Effector memory CD4-positive, alpha-beta T cell (primary cell): ENCODE measurements at regions not wholly inside any gene's neighbourhood (a gene's known extent, or its start where the extent isn't known, plus 50 kb on each side); places are given as distances from the start of the nearest gene placed in this dataset.
"Not testable (repeated sequence)": the region's sequence is repeated elsewhere in the genome, so short reads cannot be mapped to it uniquely, and the experiment has no call there.

Source experiments
- DNase-seq, 3 donors: peaks; one replicate each; pipeline ENCODE4 v3.0.0-alpha.2; 2020
- H3K27ac ChIP-seq: 2 replicates; pipeline ENCODE4 v1.7.0; 2013; ENCODE audit warnings: mild to moderate bottlenecking, low read length, moderate library complexity; ENCODE audit not compliant: insufficient read depth, poor library complexity, severe bottlenecking
- H3K27me3 ChIP-seq: replicated peaks from 2 replicates; pipeline ENCODE4 v1.7.0; 2013; ENCODE audit warnings: mild to moderate bottlenecking, low read length; ENCODE audit not compliant: insufficient read depth, control insufficient read depth, poor library complexity, severe bottlenecking
- H3K36me3 ChIP-seq: 2 replicates; pipeline ENCODE4 v1.7.0; 2013; ENCODE audit warnings: mild to moderate bottlenecking, low read length, moderate library complexity; ENCODE audit not compliant: control insufficient read depth, insufficient read depth
- H3K4me1 ChIP-seq: 2 replicates; pipeline ENCODE4 v1.7.0; 2013; ENCODE audit warnings: low read length, mild to moderate bottlenecking; ENCODE audit not compliant: control insufficient read depth, insufficient read depth, poor library complexity, severe bottlenecking
- H3K4me3 ChIP-seq: 2 replicates; pipeline ENCODE4 v1.7.0; 2013; ENCODE audit warnings: low read length, low read depth, mild to moderate bottlenecking; ENCODE audit not compliant: insufficient read depth, poor library complexity, severe bottlenecking
- H3K9me3 ChIP-seq: 2 replicates; pipeline ENCODE4 v1.7.0; 2013; ENCODE audit warnings: mild to moderate bottlenecking, low read length, moderate library complexity; ENCODE audit not compliant: control insufficient read depth

DNA sequence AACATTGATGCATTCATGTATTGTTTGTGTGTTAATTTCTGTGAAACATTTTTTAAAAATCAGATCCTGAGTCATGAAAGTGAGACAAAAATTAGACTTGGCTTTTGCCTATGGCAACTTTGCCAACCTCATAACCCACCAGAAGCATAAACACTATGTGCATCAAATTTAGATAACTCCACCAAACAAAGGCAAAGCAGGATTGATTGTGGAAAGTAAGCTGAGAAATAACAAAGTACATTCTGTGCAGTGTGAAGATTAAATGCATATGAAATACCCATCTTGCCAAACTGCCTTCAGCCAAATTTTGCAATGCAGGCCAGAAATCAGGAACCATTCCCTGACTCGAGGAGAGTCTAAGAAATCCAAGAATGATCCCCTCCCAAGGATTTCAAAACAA lies 493.4 kb downstream of the AJAP1 start:
- H3K27me3 ChIP-seq = no peaks in the 10 kb centered on the region
- no peaks in the 10 kb centered on the region for H3K9me3 ChIP-seq
- DNase-seq = no peak

DNA sequence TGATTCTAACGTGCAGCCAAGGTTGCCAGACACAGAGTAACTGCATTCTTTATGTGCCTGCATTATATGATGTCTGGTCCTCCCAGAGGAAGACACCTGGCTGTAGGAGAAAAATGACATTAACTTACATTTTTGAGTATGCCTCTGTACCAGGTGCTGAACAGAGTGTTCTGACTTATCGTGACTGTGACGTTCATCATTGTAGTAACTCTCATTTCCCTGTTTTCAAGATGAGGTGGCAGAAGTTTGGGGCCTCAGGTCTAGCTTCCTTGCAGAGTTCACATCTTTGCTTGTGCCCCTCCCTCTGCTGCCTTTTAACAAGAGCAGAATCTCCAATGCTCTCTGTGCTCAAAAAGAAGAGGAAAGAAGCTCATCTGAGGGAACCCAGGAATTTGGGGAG lies 488.0 kb downstream of the AJAP1 start:
- Histone ChIP-seq H3K9me3 (no peaks in the 10 kb centered on the region), H3K36me3 (no peaks in the 10 kb centered on the region), H3K27me3 (no peaks in the 10 kb centered on the region), H3K4me1 (no peaks in the 10 kb centered on the region), H3K27ac (no peak overlapping the region), H3K4me3 (no peak overlapping the region)
- DNase-seq = no peak

More for the DNA sequence above, 493.4 kb downstream of the AJAP1 start:
- H3K4me3 ChIP-seq = no peak overlapping the region
- no peaks in the 10 kb centered on the region for H3K36me3 ChIP-seq
- no peak overlapping the region for H3K27ac ChIP-seq
- H3K4me1 ChIP-seq = no peaks in the 10 kb centered on the region

DNA sequence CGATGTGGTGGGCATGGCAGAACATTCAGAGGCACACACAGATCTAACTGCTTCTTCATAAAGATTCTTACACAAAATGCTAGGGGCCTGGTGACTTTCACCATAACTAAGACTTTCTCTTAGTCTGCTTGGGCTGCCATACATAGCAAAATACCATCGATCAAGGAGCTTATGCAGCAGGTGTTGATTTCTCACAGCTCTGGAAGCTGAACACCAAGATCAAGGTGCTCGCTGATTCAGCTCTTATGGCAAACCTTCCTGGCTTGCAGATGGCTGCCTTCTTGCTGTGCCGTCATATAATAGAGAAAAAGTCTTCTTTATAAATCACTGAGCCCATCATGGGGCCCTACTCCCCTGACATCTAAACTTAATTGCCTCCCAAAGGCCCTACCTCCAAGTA lies 487.3 kb downstream of the AJAP1 start:
- Histone ChIP-seq H3K27me3 (no peaks in the 10 kb centered on the region), H3K9me3 (no peaks in the 10 kb centered on the region), H3K27ac (no peak overlapping the region), H3K4me1 (no peaks in the 10 kb centered on the region), H3K36me3 (no peaks in the 10 kb centered on the region), H3K4me3 (no peak overlapping the region)
- DNase-seq = no peak

DNA sequence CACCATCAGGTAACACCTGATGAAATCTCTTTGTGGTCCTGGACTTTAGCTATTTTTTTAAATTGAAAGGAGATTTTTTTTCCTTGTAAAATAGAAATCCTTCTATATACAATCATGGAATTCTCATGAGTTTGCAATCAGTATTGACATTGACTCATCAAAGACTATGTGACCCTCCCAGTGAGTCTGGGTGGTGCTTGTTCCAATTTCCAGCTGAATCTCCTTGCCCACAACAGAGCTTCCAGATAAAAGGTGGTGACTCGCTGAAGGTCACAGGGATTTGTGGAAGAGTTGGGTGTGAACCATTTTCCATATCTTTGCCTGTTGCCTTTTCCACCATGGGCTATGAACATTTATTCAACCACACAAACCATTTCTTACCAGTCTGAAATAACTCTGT lies 486.6 kb downstream of the AJAP1 start:
- no peak overlapping the region for H3K27ac ChIP-seq
- no peaks in the 10 kb centered on the region for H3K9me3 ChIP-seq
- no peaks in the 10 kb centered on the region for H3K27me3 ChIP-seq
- DNase-seq = no peak
- no peaks in the 10 kb centered on the region for H3K4me1 ChIP-seq
- H3K36me3 ChIP-seq = no peaks in the 10 kb centered on the region
- H3K4me3 ChIP-seq = no peak overlapping the region

DNA sequence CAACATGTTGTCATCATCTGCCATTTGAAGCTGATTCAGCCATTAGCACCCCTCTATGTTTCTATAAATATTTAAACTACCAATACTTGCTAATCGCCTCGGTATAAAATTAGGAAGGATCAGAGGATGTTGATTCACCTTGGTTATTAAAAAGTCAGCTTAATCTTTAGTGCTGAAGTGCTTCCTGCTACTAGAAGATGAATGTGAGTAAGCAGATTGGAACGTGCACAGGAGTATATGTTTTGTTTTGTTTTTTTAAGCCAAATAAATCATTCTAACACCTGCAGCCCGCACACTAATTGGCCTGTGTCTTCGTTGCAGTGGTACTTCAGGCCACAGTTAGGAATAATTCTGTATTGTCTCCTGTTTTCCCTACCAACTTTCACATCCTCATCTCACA lies 485.7 kb downstream of the AJAP1 start:
- Histone ChIP-seq H3K4me1 (no peaks in the 10 kb centered on the region), H3K9me3 (no peaks in the 10 kb centered on the region), H3K27me3 (no peaks in the 10 kb centered on the region), H3K4me3 (no peak overlapping the region), H3K36me3 (no peaks in the 10 kb centered on the region), H3K27ac (no peak overlapping the region)
- no peak for DNase-seq

DNA sequence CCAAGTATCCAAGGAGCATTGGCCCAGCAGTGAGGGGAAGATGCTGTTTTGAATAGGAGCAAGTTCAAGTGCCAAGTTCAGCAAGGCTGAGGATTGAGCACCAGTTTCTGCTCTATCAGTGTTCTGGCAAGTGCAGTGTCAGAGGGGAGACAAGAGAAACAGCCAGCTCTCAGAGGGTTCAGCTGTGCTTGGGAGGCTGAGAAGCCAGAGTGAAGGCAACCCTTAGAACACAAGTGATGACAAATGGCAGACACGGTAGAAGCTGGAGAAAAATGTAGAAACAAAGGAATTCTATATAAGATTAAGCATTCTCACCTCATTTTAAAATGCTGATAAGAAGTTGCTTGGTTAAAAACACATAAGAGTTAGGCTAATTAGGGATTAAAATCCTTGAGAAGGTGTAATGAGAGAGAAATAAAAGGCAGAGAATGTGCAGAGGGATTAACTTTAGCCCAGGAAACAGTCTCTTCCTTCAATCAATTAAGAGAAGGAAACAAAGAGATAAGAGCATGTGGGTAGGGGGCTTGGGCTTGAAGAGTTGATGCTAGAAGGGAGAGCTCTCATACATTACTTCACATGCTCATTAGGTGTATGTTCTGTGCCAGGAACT lies 475.4 kb downstream of the AJAP1 start:
- H3K27me3 ChIP-seq = no peaks in the 10 kb centered on the region
- H3K9me3 ChIP-seq = no peaks in the 10 kb centered on the region
- H3K36me3 ChIP-seq = no peaks in the 10 kb centered on the region
- no peak overlapping the region for H3K4me3 ChIP-seq
- no peak overlapping the region for H3K27ac ChIP-seq
- no peaks in the 10 kb centered on the region for H3K4me1 ChIP-seq
- no peak for DNase-seq

DNA sequence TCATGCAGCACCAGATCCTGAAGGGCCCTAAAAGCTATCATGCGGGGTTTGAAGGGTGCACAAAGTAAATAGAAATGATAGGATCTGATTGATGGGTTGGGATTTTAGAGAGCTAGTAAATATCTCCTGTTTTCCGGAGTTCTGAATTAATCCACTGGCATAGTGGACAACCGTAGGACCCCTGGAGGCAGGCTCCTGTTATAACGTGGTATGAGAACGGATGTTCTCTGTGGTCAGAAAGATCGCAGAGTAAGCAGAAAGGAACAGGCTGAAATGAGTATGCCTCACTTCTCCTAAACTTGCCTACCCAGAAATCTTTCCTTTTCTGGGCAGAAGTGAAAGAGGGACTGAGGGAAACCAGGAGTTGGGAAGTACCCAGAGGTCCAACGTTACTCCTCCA lies 470.8 kb downstream of the AJAP1 start:
- Histone ChIP-seq H3K27ac (no peak overlapping the region), H3K36me3 (no peaks in the 10 kb centered on the region), H3K4me3 (no peak overlapping the region), H3K9me3 (no peaks in the 10 kb centered on the region), H3K27me3 (no peaks in the 10 kb centered on the region), H3K4me1 (no peaks in the 10 kb centered on the region)
- DNase-seq = no peak

DNA sequence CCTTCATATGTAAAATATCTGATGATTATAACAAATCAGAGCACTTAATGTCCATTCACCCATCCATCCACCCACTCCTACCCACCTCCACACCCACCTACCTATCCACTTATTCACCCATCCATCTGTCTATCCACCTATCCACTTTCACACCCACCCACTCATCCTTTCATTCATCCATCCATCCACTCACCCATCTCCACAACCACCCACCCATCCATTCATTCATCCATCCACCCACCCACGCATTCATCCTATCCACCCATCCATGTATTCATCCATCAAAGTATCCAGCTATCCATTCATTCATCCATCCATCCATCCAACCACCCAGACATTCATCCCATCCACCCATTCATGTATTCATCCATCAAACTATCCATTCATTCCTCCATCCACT lies 466.1 kb downstream of the AJAP1 start:
- H3K36me3 ChIP-seq = no peaks in the 10 kb centered on the region
- DNase-seq = no peak
- no peaks in the 10 kb centered on the region for H3K9me3 ChIP-seq
- no peaks in the 10 kb centered on the region for H3K4me1 ChIP-seq
- no peak overlapping the region for H3K27ac ChIP-seq
- no peak overlapping the region for H3K4me3 ChIP-seq
- no peaks in the 10 kb centered on the region for H3K27me3 ChIP-seq

DNA sequence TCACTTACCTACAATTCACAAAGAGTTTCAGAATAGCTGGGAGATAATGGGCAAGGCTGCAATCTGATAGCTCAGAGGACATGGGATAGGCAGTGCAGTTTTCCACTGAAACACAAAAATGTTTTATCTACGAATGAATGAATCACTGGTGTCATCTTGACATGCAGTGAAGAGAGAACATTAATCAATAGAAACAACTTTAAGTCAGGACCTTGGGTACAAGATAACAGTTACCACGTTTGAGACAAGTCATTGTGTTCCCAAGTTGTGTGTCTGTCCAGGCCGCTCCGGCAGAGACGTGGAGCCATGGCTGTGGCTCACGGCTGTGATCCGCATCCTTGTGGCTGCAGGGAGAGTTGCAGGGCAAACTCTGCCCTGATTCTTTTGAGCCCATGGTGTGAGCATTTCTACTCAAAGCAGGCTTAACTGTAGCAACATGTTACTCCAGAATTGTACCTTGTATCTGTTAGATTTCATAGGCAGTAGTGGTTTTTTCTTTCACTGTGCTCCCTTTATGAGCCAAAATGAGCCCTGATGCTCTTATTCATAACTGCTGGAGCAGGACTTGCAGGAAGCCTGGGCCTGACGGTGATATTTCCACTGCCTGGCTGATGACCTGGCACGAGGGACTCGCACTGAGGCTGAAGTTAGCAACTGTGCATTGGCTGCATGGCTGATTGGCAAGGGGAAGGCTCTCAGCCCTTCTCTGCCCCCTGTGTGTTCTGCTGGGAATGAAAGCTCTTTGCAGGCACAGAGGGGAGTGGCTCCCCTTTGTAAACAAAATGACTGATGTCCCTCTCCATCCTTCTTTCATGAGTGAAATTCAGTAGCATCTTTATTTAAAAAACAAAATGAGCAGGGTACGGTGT lies 465.2 kb downstream of the AJAP1 start:
- Histone ChIP-seq H3K9me3 (no peaks in the 10 kb centered on the region), H3K4me3 (no peak overlapping the region), H3K4me1 (no peaks in the 10 kb centered on the region), H3K36me3 (no peaks in the 10 kb centered on the region), H3K27me3 (no peaks in the 10 kb centered on the region), H3K27ac (no peak overlapping the region)
- no peak for DNase-seq

DNA sequence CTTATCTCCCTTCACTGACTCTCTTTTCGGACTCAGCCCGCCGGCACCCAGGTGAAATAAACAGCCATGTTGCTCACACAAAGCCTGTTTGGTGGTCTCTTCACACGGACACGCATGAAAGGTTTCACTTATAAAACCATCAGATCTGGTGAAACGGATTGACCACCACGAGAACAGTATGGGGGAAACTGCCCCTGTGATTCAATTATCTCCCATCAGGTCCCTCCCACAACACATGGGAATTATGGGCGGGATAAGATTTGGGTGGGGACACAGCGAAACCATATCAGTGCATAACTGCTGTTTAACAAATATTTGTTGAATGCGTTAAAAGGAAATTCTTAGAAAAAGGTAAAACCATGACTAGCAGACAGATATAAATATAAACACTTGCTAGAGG lies 464.4 kb downstream of the AJAP1 start:
- not testable (repeated sequence) for H3K9me3 ChIP-seq, H3K36me3 ChIP-seq, DNase-seq, H3K27me3 ChIP-seq, H3K4me1 ChIP-seq, H3K4me3 ChIP-seq, H3K27ac ChIP-seq
